ENCODE measurements at regions not wholly inside any gene's neighbourhood (a gene's known extent, or its start where the extent isn't known, plus 50 kb on each side); places are given as distances from the start of the nearest gene placed in this dataset.

GRCh38 chr9:135302329-135303279 lies 177.0 kb upstream of the PPP1R26 start:
- TF ChIP-seq CTCF (conservative IDR thresholded peaks at IDR 0.05 in 1 of 2, IDR thresholded peaks at IDR 0.05 in 1 of 2; ENCODE audit: low read depth in 1 of 2, low read length in 2 of 2) (no peak), EZH2 (IDR thresholded peaks at IDR 0.05; ENCODE audit: low read length, missing control alignments) (no peak)
